Ishikawa (cell line): ENCODE measurements at regions not wholly inside any gene's neighbourhood (a gene's known extent, or its start where the extent isn't known, plus 50 kb on each side); places are given as distances from the start of the nearest gene placed in this dataset.

Source experiments
- EGR1 ChIP-seq: IDR thresholded peaks from 2 replicates; pipeline ENCODE4 v1.6.1; 2012
- EP300 ChIP-seq: IDR thresholded peaks from 2 replicates; pipeline ENCODE4 v1.6.1; 2012; ENCODE audit warnings: borderline replicate concordance
- FOXM1 ChIP-seq: IDR thresholded peaks from 2 replicates; pipeline ENCODE4 v1.6.1; 2012; ENCODE audit warnings: low read depth, borderline replicate concordance
- TAF1 ChIP-seq: IDR thresholded peaks from 2 replicates; pipeline ENCODE4 v1.6.1; 2012; ENCODE audit warnings: low read depth, mild to moderate bottlenecking
- TEAD4 ChIP-seq: IDR thresholded peaks from 2 replicates; pipeline ENCODE4 v1.6.1; 2012
- YY1 ChIP-seq: IDR thresholded peaks from 2 replicates; pipeline ENCODE4 v1.6.1; 2012; ENCODE audit warnings: low read depth

DNA sequence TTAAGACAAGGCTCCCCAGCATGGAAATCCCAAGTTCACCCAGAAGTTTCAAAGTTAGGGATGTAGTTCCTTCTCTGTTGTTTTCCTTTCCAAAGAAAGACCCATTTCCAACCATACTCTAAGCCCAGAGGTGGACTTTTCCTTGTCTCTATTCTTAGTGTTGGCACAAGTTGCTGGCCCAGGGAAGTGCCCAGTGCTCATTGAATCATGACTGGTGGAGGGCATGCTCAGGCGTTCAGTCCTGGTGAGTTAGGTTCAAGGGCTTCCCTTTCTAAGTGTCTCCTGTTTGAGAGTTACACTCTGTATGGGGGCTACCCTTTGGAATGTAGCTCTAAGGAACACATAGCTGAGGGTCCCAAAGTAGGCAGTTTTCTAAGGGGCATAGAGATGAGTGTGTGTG lies 389.5 kb downstream of the KCNRG start:
- TF ChIP-seq TAF1 = no peak
- TF ChIP-seq EGR1 = no peak
- no peak for TF ChIP-seq EP300
- no peak for TF ChIP-seq TEAD4
- TF ChIP-seq YY1 = no peak
- TF ChIP-seq FOXM1 = no peak
